ENCODE measurements at regions not wholly inside any gene's neighbourhood (a gene's known extent, or its start where the extent isn't known, plus 50 kb on each side); places are given as distances from the start of the nearest gene placed in this dataset.

DNA sequence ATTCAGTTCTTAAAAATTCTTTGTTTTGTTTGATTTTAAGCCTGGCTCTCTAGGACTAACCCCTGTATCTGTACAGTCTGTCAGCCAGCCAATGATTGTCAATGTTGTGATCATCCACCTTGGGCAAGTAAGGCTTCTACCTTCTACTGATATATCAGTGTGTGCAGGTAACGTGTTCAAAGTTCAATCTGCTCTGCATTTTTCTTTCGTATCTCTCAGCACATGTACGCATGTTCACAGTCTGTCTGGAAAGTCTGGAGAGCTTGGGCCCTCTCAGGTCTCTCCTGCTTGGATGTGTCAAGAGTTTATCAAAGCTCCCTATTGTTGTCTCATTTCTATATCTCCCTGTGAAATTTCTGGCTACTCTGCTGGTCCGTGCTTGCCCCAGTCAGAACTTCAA is 138.6 kb upstream of the VRK1 start:
- no peak overlapping the region for H4K5ac ChIP-seq (ENCODE audit: insufficient read length, low read depth, low read length)
- H3K9ac ChIP-seq (ENCODE audit: extremely low read depth, insufficient read length, low read length), result no peak overlapping the region
- H3K27me3 ChIP-seq (ENCODE audit: insufficient read depth, low read length), result no peaks in the 10 kb centered on the region
- no peak overlapping the region for H2BK5ac ChIP-seq (ENCODE audit: insufficient read length, low read length)
- Mint-ChIP-seq H3K27me3 (ENCODE audit: low read depth) (peaks cover 31% of the 10 kb centered on the region), H3K4me1 (peaks cover 2 to 3% of the 10 kb centered on the region in 2 experiments; a peak in 2 of 4 replicates), H3K36me3 (ENCODE audit: insufficient read depth in 1 of 3, low read depth in 3 of 3) (no peaks in the 10 kb centered on the region), H3K27ac (no peak overlapping the region), H3K4me3 (no peak overlapping the region), H3K9me3 (no peaks in the 10 kb centered on the region; a peak in 1 of 5 replicates)
- no CpG with 5 or more reads among the region's 4 CpGs for WGBS (ENCODE audit: extremely low coverage, insufficient read length, low lambda C conversion rate)
- H2BK120ac ChIP-seq (ENCODE audit: low read depth, low read length, poor library complexity, severe bottlenecking), result no peak overlapping the region
- H3T11ph ChIP-seq (ENCODE audit: low read length), result no peak overlapping the region
- no peak overlapping the region for H3K56ac ChIP-seq (ENCODE audit: insufficient read length, low read depth, low read length)
- H3K27ac ChIP-seq (ENCODE audit: insufficient read length, low read depth, low read length), result no peak overlapping the region
- no peak overlapping the region for H2BK15ac ChIP-seq (ENCODE audit: low read depth, low read length)
- no peak overlapping the region for H2AK5ac ChIP-seq (ENCODE audit: insufficient read length, low read length)
- no peak overlapping the region for H3K4me2 ChIP-seq (ENCODE audit: insufficient read depth, insufficient read length, low read length)
- H3K79me2 ChIP-seq (ENCODE audit: insufficient read depth, low read length), result no peaks in the 10 kb centered on the region
- H3K23me2 ChIP-seq (ENCODE audit: insufficient read length, low read depth, low read length, poor library complexity, severe bottlenecking), result no peaks in the 10 kb centered on the region
- no peak overlapping the region for H2AFZ ChIP-seq (ENCODE audit: low read length)
- H2BK20ac ChIP-seq (ENCODE audit: low read depth, low read length, poor library complexity, severe bottlenecking), result no peak overlapping the region
- no peak for DNase-seq
- no peak overlapping the region for H4K91ac ChIP-seq (ENCODE audit: insufficient read length, low read depth, low read length)
- no peak overlapping the region for H4K8ac ChIP-seq (replicated peaks; ENCODE audit: insufficient read length, low read depth, low read length)
- no peaks in the 10 kb centered on the region for H3K79me1 ChIP-seq (ENCODE audit: insufficient read depth, low read depth, low read length, poor library complexity, severe bottlenecking)
- no peak overlapping the region for H2BK12ac ChIP-seq (ENCODE audit: insufficient read length, low read depth, low read length)
- no peaks in the 10 kb centered on the region for H3K9me3 ChIP-seq (ENCODE audit: control insufficient read depth, low read depth, low read length)
- no peaks in the 10 kb centered on the region for H3K4me1 ChIP-seq (ENCODE audit: insufficient read depth, low read length)
- H3K14ac ChIP-seq (ENCODE audit: insufficient read depth, low read length), result no peak overlapping the region
- H3K23ac ChIP-seq (ENCODE audit: insufficient read length, low read depth, low read length), result no peak overlapping the region
- no peaks in the 10 kb centered on the region for H4K20me1 ChIP-seq (ENCODE audit: control insufficient read depth, insufficient read depth, insufficient read length)
- no peak overlapping the region for H3K4ac ChIP-seq (ENCODE audit: low read depth, low read length)
- TF ChIP-seq, protein P1, sequence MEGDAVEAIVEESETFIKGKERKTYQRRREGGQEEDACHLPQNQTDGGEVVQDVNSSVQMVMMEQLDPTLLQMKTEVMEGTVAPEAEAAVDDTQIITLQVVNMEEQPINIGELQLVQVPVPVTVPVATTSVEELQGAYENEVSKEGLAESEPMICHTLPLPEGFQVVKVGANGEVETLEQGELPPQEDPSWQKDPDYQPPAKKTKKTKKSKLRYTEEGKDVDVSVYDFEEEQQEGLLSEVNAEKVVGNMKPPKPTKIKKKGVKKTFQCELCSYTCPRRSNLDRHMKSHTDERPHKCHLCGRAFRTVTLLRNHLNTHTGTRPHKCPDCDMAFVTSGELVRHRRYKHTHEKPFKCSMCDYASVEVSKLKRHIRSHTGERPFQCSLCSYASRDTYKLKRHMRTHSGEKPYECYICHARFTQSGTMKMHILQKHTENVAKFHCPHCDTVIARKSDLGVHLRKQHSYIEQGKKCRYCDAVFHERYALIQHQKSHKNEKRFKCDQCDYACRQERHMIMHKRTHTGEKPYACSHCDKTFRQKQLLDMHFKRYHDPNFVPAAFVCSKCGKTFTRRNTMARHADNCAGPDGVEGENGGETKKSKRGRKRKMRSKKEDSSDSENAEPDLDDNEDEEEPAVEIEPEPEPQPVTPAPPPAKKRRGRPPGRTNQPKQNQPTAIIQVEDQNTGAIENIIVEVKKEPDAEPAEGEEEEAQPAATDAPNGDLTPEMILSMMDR (conservative IDR thresholded peaks at IDR 0.05), result no peak
- no peak overlapping the region for H3K18ac ChIP-seq (ENCODE audit: insufficient read length, low read depth, low read length)

Measured in H9 (cell line).